NCI-H82 (cell line): ENCODE measurements at regions not wholly inside any gene's neighbourhood (a gene's known extent, or its start where the extent isn't known, plus 50 kb on each side); places are given as distances from the start of the nearest gene placed in this dataset.

Source experiments
- DNase-seq: peaks from one replicate; lab custom pipeline; 2025; lab: John Stamatoyannopoulos, UW

- DNase-seq, result no peak
Measured at GRCh38 chrX:44042116-44042515, 68.9 kb upstream of the NDP start.

GRCh38 chrX:44040406-44040805 is 67.2 kb upstream of the NDP start:
- DNase-seq, result no peak

GRCh38 chrX:44039556-44039955 is 66.4 kb upstream of the NDP start:
- no peak for DNase-seq

GRCh38 chrX:44036336-44036735 is 63.1 kb upstream of the NDP start:
- no peak for DNase-seq

GRCh38 chrX:44035571-44035970 is 62.4 kb upstream of the NDP start:
- DNase-seq, result peak; percentile 3

- DNase-seq, result no peak
Measured at GRCh38 chrX:44032479-44032878, 59.3 kb upstream of the NDP start.

GRCh38 chrX:44025555-44025954 is 52.4 kb upstream of the NDP start:
- DNase-seq, result no peak
